ENCODE measurements at regions not wholly inside any gene's neighbourhood (a gene's known extent, or its start where the extent isn't known, plus 50 kb on each side); places are given as distances from the start of the nearest gene placed in this dataset.
"Not testable (repeated sequence)": the region's sequence is repeated elsewhere in the genome, so short reads cannot be mapped to it uniquely, and the experiment has no call there.

GRCh38 chr12:32983332-32983731, 86.8 kb upstream of the PKP2 start:
- no peak for TF ChIP-seq CTCF (IDR thresholded peaks at IDR 0.05; ENCODE audit: insufficient read depth, low read depth, low read length, missing control alignments)
- H3K4me3 ChIP-seq (ENCODE audit: low read length): no peak overlapping the region
- DNase-seq (ENCODE audit: low read depth): no peak

DNA sequence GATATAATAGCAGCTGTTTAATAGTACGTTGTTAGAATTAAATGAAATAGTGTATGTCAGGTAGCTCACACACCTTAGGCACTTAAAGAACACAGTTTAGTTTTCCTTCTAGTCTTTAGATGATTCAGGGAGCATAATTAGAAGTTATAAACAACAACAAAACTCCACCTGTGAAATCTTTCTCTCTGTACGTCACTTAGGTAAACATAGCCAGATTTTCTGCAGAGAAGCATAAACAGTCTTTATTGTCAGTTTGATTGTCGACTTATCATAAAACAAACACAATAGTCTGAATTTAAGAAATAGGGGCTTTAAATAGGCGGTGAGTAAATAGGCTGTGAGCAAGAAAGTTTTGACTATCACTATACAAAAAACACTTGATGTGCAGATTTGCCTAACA, 84.6 kb upstream of the PKP2 start:
- no peak for TF ChIP-seq CTCF (IDR thresholded peaks at IDR 0.05; ENCODE audit: insufficient read depth, low read depth, low read length, missing control alignments)
- no peak overlapping the region for H3K4me3 ChIP-seq (ENCODE audit: low read length)
- no peak for DNase-seq (ENCODE audit: low read depth)

- DNase-seq (ENCODE audit: low read depth): peak; percentile 42
- no peak overlapping the region for H3K4me3 ChIP-seq (ENCODE audit: low read length)
- TF ChIP-seq CTCF (IDR thresholded peaks at IDR 0.05; ENCODE audit: insufficient read depth, low read depth, low read length, missing control alignments): no peak
Observed at GRCh38 chr12:32975122-32975521, 78.5 kb upstream of the PKP2 start.

DNA sequence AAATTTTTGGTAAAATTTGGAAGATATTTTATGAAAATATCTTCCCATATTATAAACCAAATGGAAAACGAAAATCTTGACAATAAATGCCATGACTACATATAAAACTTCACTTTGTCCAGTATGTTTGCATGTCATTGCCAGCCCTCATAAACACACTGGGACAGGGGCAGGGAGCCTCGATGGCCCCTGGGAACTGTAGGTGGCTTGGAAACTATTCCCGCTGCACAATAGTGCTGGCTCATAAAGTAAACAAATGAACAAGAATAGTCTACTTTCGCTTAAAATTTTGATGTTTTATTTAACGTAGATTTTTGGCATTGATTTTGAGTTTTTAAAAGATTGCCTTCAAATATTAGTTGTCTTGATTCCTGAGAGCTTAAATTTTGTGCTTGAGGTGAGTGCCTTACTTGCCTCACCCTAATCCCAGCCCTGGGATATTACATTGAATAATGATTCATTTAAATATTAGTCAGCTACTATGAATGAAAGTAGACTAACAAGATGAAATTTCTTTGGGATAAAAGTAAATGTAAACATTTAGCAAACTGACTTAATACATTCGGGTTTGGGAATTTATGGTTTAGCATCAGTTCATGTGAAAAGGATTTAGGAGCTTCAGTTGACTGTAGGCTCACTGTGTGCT, 74.0 kb upstream of the PKP2 start:
- no peak for TF ChIP-seq CTCF (IDR thresholded peaks at IDR 0.05; ENCODE audit: insufficient read depth, low read depth, low read length, missing control alignments)

DNA sequence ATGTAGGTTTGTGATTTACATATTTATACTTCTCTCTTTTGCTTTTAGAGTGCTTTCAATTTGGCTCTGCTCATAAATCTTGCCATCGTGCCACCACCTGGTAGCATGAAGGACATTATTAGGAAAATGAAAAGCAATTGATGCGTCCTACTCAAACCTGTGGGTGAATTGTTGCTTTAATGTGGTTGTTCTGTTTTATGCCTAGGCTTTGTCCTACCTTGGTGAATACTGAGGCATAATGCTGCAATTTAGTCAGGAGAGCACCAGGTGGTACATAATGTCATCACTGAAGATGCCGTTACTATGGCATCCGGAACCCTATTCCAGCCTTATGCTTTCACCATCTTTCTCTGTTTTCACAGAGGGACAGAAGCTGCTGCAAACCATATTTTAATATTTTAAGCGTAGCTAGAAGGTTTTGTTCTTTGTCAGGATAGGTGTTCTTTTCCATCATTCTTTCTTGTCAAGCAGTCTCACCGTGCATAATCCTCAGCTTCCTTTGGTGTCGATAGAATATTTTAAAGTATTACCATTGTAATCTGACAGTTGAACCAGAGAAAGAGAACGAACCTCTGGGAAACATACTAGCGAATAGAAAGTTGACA, 68.5 kb upstream of the PKP2 start:
- no peak overlapping the region for H3K4me3 ChIP-seq (ENCODE audit: low read length)
- no peak for TF ChIP-seq CTCF (IDR thresholded peaks at IDR 0.05; ENCODE audit: insufficient read depth, low read depth, low read length, missing control alignments)
- no peak for DNase-seq (ENCODE audit: low read depth)

More for the DNA sequence above, 74.0 kb upstream of the PKP2 start:
- H3K4me3 ChIP-seq (ENCODE audit: low read length): no peak overlapping the region
- DNase-seq (ENCODE audit: low read depth): peak; percentile 72

DNA sequence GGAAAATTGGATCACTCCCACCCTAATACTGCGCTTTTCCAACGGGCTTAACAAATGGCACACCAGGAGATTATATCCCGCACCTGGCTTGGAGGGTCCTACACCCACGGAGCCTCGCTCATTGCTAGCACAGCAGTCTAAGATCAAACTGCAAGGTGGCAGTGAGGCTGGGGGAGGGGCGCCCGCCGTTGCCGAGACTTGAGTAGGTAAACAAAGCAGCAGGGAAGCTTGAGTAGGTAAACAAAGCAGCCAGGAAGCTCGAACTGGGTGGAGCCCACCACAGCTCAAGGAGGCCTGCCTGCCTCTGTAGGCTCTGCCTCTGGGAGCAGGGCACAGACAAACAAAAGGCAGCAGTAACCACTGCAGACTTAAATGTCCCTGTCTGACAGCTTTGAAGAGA, 59.8 kb upstream of the PKP2 start:
- not testable (repeated sequence) for H3K4me3 ChIP-seq (ENCODE audit: low read length)

DNA sequence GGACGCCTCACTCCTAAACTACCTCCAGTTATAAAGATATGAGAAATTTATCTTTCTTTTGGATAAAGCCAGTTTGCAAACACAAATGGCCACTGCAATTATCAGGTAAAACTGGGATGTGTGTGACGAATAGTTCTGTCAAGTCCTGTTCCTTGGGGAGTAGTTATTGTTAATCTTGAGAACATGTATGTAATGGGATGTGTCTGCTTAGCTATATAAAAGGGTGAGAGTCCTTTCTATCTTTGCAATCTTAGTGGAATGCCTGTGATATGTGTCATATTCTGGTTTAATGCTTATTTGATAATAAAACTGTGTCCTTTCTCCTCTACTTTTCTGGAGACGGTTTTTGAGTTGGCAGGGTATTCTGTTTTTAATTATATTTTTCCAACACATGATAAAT, 56.1 kb upstream of the PKP2 start:
- no peak overlapping the region for H3K4me3 ChIP-seq (ENCODE audit: low read length)
- no peak for TF ChIP-seq CTCF (IDR thresholded peaks at IDR 0.05; ENCODE audit: insufficient read depth, low read depth, low read length, missing control alignments)
- DNase-seq (ENCODE audit: low read depth): no peak

More for the DNA sequence above, 59.8 kb upstream of the PKP2 start:
- not testable (repeated sequence) for DNase-seq (ENCODE audit: low read depth)

Data from epithelial cell of esophagus (primary cell).